Neural cell (in vitro differentiated cells): ENCODE measurements at regions not wholly inside any gene's neighbourhood (a gene's known extent, or its start where the extent isn't known, plus 50 kb on each side); places are given as distances from the start of the nearest gene placed in this dataset.

Experiments used
- EP300 ChIP-seq: fragments of 450-650 bp; conservative IDR thresholded peaks from 2 replicates; pipeline ENCODE4 v1.6.1; 2014; ENCODE audit warnings: antibody characterized with exemption, mild to moderate bottlenecking, moderate library complexity; ENCODE audit not compliant: poor library complexity, severe bottlenecking
- EZH2 ChIP-seq: fragments of 200-600, 300-800 bp; shearing (Covaris generic), sonication (generic); IDR thresholded peaks from 2 replicates; pipeline ENCODE4 v1.6.1; 2014; ENCODE audit warnings: antibody characterized with exemption, low read length, borderline replicate concordance, mild to moderate bottlenecking; ENCODE audit not compliant: insufficient read depth, poor library complexity, severe bottlenecking
- POLR2AphosphoS5 ChIP-seq: IDR thresholded peaks from 2 replicates; pipeline ENCODE4 v1.6.1; 2012
- TAF1 ChIP-seq: IDR thresholded peaks from 2 replicates; pipeline ENCODE4 v1.6.1; 2012; ENCODE audit warnings: low read depth
- TF ChIP-seq, protein P1 (sequence below): fragments of 450-650 bp; IDR thresholded peaks from 2 replicates; pipeline ENCODE4 v1.5.1; 2014; ENCODE audit warnings: antibody characterized with exemption, mild to moderate bottlenecking, moderate library complexity; ENCODE audit not compliant: poor library complexity, severe bottlenecking
- TF ChIP-seq, protein P2 (sequence below): IDR thresholded peaks from 2 replicates; pipeline ENCODE4 v1.6.1; 2012; ENCODE audit warnings: borderline replicate concordance

DNA sequence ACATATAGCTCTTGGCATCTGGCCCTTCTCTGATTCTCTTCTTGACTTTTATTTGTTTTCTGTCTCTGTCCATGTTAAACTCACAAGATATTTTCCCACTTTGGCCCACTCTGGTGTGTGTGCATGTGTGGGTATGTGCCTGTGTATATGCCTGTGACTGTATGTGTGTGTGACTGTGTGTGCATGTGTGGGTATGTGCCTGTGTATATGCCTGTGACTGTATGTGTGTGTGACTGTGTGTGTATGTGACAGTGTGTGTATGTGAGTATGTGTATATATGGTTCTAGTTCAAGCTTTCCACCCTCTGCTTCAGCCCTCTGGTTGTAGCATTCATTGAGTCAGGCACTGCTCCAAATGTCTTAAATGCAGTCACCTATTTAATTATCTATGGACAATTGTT, 88.6 kb upstream of the GGTLC1 start:
- TF ChIP-seq, protein P1, sequence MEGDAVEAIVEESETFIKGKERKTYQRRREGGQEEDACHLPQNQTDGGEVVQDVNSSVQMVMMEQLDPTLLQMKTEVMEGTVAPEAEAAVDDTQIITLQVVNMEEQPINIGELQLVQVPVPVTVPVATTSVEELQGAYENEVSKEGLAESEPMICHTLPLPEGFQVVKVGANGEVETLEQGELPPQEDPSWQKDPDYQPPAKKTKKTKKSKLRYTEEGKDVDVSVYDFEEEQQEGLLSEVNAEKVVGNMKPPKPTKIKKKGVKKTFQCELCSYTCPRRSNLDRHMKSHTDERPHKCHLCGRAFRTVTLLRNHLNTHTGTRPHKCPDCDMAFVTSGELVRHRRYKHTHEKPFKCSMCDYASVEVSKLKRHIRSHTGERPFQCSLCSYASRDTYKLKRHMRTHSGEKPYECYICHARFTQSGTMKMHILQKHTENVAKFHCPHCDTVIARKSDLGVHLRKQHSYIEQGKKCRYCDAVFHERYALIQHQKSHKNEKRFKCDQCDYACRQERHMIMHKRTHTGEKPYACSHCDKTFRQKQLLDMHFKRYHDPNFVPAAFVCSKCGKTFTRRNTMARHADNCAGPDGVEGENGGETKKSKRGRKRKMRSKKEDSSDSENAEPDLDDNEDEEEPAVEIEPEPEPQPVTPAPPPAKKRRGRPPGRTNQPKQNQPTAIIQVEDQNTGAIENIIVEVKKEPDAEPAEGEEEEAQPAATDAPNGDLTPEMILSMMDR: no peak
- TF ChIP-seq EP300 (no peak), TAF1 (no peak), EZH2 (no peak), POLR2AphosphoS5 (no peak)
- TF ChIP-seq, protein P2, sequence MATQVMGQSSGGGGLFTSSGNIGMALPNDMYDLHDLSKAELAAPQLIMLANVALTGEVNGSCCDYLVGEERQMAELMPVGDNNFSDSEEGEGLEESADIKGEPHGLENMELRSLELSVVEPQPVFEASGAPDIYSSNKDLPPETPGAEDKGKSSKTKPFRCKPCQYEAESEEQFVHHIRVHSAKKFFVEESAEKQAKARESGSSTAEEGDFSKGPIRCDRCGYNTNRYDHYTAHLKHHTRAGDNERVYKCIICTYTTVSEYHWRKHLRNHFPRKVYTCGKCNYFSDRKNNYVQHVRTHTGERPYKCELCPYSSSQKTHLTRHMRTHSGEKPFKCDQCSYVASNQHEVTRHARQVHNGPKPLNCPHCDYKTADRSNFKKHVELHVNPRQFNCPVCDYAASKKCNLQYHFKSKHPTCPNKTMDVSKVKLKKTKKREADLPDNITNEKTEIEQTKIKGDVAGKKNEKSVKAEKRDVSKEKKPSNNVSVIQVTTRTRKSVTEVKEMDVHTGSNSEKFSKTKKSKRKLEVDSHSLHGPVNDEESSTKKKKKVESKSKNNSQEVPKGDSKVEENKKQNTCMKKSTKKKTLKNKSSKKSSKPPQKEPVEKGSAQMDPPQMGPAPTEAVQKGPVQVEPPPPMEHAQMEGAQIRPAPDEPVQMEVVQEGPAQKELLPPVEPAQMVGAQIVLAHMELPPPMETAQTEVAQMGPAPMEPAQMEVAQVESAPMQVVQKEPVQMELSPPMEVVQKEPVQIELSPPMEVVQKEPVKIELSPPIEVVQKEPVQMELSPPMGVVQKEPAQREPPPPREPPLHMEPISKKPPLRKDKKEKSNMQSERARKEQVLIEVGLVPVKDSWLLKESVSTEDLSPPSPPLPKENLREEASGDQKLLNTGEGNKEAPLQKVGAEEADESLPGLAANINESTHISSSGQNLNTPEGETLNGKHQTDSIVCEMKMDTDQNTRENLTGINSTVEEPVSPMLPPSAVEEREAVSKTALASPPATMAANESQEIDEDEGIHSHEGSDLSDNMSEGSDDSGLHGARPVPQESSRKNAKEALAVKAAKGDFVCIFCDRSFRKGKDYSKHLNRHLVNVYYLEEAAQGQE: no peak
